Tibial artery (tissue), 4 donors: ENCODE measurements at regions not wholly inside any gene's neighbourhood (a gene's known extent, or its start where the extent isn't known, plus 50 kb on each side); places are given as distances from the start of the nearest gene placed in this dataset.

Experiments used
- DNase-seq, 2 donors: peaks; one replicate each; pipeline ENCODE4 v3.0.0-alpha.2; 2019
- H3K27ac ChIP-seq, 2 donors: fragments of 200-600 bp; sonication (generic) in 1 of 2; 1 replicate in 1 of 2; 2 replicates in 1 of 2; pipeline ENCODE4 v1.5.1; 2018 to 2019; ENCODE audit warnings: mild to moderate bottlenecking in 1 of 2
- H3K27me3 ChIP-seq, 2 donors: fragments of 200-600 bp; sonication (generic) in 1 of 2; one replicate each; pipeline versions ENCODE4 v1.5.1 to v1.6.0; 2016 to 2019
- H3K36me3 ChIP-seq, 3 donors: fragments of 200-600 bp; sonication (generic) in 2 of 3; one replicate each; pipeline ENCODE4 v1.5.1; 2016 to 2019; ENCODE audit warnings: mild to moderate bottlenecking in 2 of 3
- H3K4me1 ChIP-seq, 4 donors: fragments of 200-600 bp; sonication (generic) in 2 of 4; 1 replicate in 3 of 4; 2 replicates in 1 of 4; pipeline ENCODE4 v1.5.1; 2016 to 2019
- H3K4me3 ChIP-seq, 2 donors: fragments of 200-600 bp; sonication (generic) in 1 of 2; 1 replicate in 1 of 2; 2 replicates in 1 of 2; pipeline ENCODE4 v1.5.1; 2018 to 2019; ENCODE audit warnings: mild to moderate bottlenecking in 2 of 2
- H3K9me3 ChIP-seq, 3 donors: fragments of 200-600 bp; sonication (generic) in 1 of 3; one replicate each; pipeline ENCODE4 v1.5.1; 2016 to 2019
- CTCF ChIP-seq, 2 experiments: fragments of 200-600 bp in 1 of 2; fragments of 450-650 bp in 1 of 2; IDR thresholded peaks; one replicate each; pipeline ENCODE4 v1.5.1; 2017 to 2019; ENCODE audit warnings: antibody characterized with exemption in 2 of 2, mild to moderate bottlenecking in 1 of 2, moderate library complexity in 1 of 2
- intact Hi-C: fragments of 100-400 bp; cut with DNase I; formaldehyde crosslinking; loops from one replicate; pipeline ENCODE4 v1.15.0; 2023; ENCODE audit warnings: low total_unique reads

- no peak for DNase-seq
- Histone ChIP-seq H3K9me3 (no peaks in the 10 kb centered on the region), H3K27me3 (no peaks in the 10 kb centered on the region), H3K4me1 (no peaks in the 10 kb centered on the region), H3K36me3 (no peaks in the 10 kb centered on the region), H3K4me3 (no peak overlapping the region), H3K27ac (no peak overlapping the region)
- intact Hi-C loops, result no loop called here
- TF ChIP-seq CTCF (IDR thresholded peaks at IDR 0.05), result no peak
These were observed 314.9 kb upstream of the ATP11B start for GRCh38 chr3:182478369-182478768.

- intact Hi-C loops, result no loop called here
- DNase-seq, result no peak
- H3K9me3 ChIP-seq, result no peaks in the 10 kb centered on the region
- H3K4me1 ChIP-seq, result no peaks in the 10 kb centered on the region
- H3K4me3 ChIP-seq, result no peak overlapping the region
- no peak overlapping the region for H3K27ac ChIP-seq
- no peak for TF ChIP-seq CTCF (IDR thresholded peaks at IDR 0.05)
- H3K36me3 ChIP-seq, result no peaks in the 10 kb centered on the region
- no peaks in the 10 kb centered on the region for H3K27me3 ChIP-seq
These were observed 313.6 kb upstream of the ATP11B start for GRCh38 chr3:182479419-182480336.

- DNase-seq, result no peak
- no peaks in the 10 kb centered on the region for H3K9me3 ChIP-seq
- H3K4me3 ChIP-seq, result no peak overlapping the region
- no peak overlapping the region for H3K27ac ChIP-seq
- no peaks in the 10 kb centered on the region for H3K36me3 ChIP-seq
- intact Hi-C loops, result no loop called here
- TF ChIP-seq CTCF (IDR thresholded peaks at IDR 0.05), result no peak
- H3K4me1 ChIP-seq, result no peaks in the 10 kb centered on the region
- H3K27me3 ChIP-seq, result no peaks in the 10 kb centered on the region
These were observed 310.6 kb upstream of the ATP11B start for GRCh38 chr3:182482705-182483104.

- Histone ChIP-seq H3K9me3 (no peaks in the 10 kb centered on the region), H3K4me1 (no peaks in the 10 kb centered on the region), H3K4me3 (no peak overlapping the region), H3K27ac (no peak overlapping the region), H3K36me3 (no peaks in the 10 kb centered on the region), H3K27me3 (no peaks in the 10 kb centered on the region)
- no peak for DNase-seq
- intact Hi-C loops, result no loop called here
- TF ChIP-seq CTCF (IDR thresholded peaks at IDR 0.05), result no peak
These were observed 308.6 kb upstream of the ATP11B start for GRCh38 chr3:182484682-182485081.

- Histone ChIP-seq H3K9me3 (no peaks in the 10 kb centered on the region), H3K27me3 (no peaks in the 10 kb centered on the region), H3K4me1 (no peaks in the 10 kb centered on the region), H3K27ac (no peak overlapping the region), H3K4me3 (no peak overlapping the region), H3K36me3 (no peaks in the 10 kb centered on the region)
- DNase-seq, result no peak
- TF ChIP-seq CTCF (IDR thresholded peaks at IDR 0.05), result no peak
- intact Hi-C loops, result no loop called here
These were observed 308.0 kb upstream of the ATP11B start for GRCh38 chr3:182485301-182485700.
